CD4-positive, alpha-beta T cell (primary cell): ENCODE measurements at regions not wholly inside any gene's neighbourhood (a gene's known extent, or its start where the extent isn't known, plus 50 kb on each side); places are given as distances from the start of the nearest gene placed in this dataset.

ENCODE experiments used
- ATAC-seq: fragments of 200-7000 bp; cut with Tn5 transposase; one replicate; pipeline ENCODE4 v1.10.0; 2022; ENCODE audit warnings: mild to moderate bottlenecking; ENCODE audit not compliant: poor library complexity
- CTCF ChIA-PET: fragments of 350-600 bp; sonication (Branson Sonifier 250); formaldehyde crosslinking; loops from one replicate; lab custom pipeline; 2021; ENCODE audit warnings: antibody characterized with exemption, inconsistent platforms; lab: Charles Lee
- POLR2A ChIA-PET: fragments of 350-600 bp; sonication (Branson Sonifier 250); formaldehyde crosslinking; loops from one replicate; lab custom pipeline; 2021; ENCODE audit warnings: antibody characterized with exemption, inconsistent platforms; lab: Charles Lee
- DNase-seq, 14 experiments: peaks; one replicate each; pipeline ENCODE4 v3.0.0-alpha.2; 2013 to 2020; ENCODE audit warnings: mixed read lengths in 2 of 14
- H3K27ac ChIP-seq, 2 donors: one replicate each; pipeline versions ENCODE4 v1.5.1 to v1.7.0; 2013; ENCODE audit warnings: low read length in 2 of 2, low read depth in 1 of 2, mild to moderate bottlenecking in 1 of 2
- H3K27me3 ChIP-seq, 2 experiments: 1 replicate in 1 of 2; 2 replicates in 1 of 2; pipeline versions ENCODE4 v1.6.1 to v1.7.0; 2013; ENCODE audit warnings: low read length in 2 of 2, control low read depth in 1 of 2, mild to moderate bottlenecking in 1 of 2, moderate library complexity in 1 of 2; ENCODE audit not compliant: insufficient read depth in 2 of 2, control insufficient read depth in 1 of 2
- H3K36me3 ChIP-seq: one replicate; pipeline ENCODE4 v1.6.1; 2013; ENCODE audit warnings: low read length, control low read depth; ENCODE audit not compliant: insufficient read depth
- H3K4me1 ChIP-seq: one replicate; pipeline ENCODE4 v1.6.1; 2013; ENCODE audit warnings: low read length, control low read depth; ENCODE audit not compliant: insufficient read depth
- H3K4me3 ChIP-seq: one replicate; pipeline ENCODE4 v1.5.1; 2013; ENCODE audit warnings: mild to moderate bottlenecking, low read length, moderate library complexity
- H3K9me3 ChIP-seq, 2 experiments: 1 replicate in 1 of 2; 2 replicates in 1 of 2; pipeline versions ENCODE4 v1.6.1 to v1.7.0; 2013; ENCODE audit warnings: low read length in 2 of 2, mild to moderate bottlenecking in 2 of 2, control low read depth in 1 of 2, moderate library complexity in 1 of 2; ENCODE audit not compliant: control insufficient read depth in 1 of 2, insufficient read depth in 1 of 2
- H3K27ac Mint-ChIP-seq: one replicate; pipeline ENCODE4 v1.8.0; 2020; ENCODE audit warnings: mixed read lengths
- H3K27me3 Mint-ChIP-seq: one replicate; pipeline ENCODE4 v1.8.0; 2021; ENCODE audit warnings: mixed read lengths
- H3K36me3 Mint-ChIP-seq: one replicate; pipeline ENCODE4 v1.8.0; 2021; ENCODE audit warnings: low read depth, mixed read lengths
- H3K4me1 Mint-ChIP-seq: one replicate; pipeline ENCODE4 v1.8.0; 2021; ENCODE audit warnings: low read depth, mixed read lengths
- H3K4me3 Mint-ChIP-seq: one replicate; pipeline ENCODE4 v1.8.0; 2020; ENCODE audit warnings: mild to moderate bottlenecking, mixed read lengths
- H3K9me3 Mint-ChIP-seq: one replicate; pipeline ENCODE4 v1.8.0; 2020; ENCODE audit warnings: mixed read lengths
- CTCF ChIP-seq: fragments of 200-600 bp; IDR thresholded peaks from one replicate; pipeline ENCODE4 v1.8.0; 2022; ENCODE audit warnings: antibody characterized with exemption, mild to moderate bottlenecking
- intact Hi-C, 2 experiments: fragments of 100-400 bp; cut with DNase I in 1 of 2; cut with micrococcal nuclease in 1 of 2; formaldehyde crosslinking; loops; one replicate each; pipeline versions ENCODE4 v1.15.1 to v1.9.0; 2023 to 2025; cut with DNase I, micrococcal nuclease

GRCh38 chr15:96595951-96596350, 265.5 kb downstream of the NR2F2 start:
- intact Hi-C loops: no loop called here
- Histone ChIP-seq H3K36me3 (no peaks in the 10 kb centered on the region), H3K9me3 (no peaks in the 10 kb centered on the region), H3K27ac (no peak overlapping the region), H3K27me3 (no peaks in the 10 kb centered on the region), H3K4me1 (no peaks in the 10 kb centered on the region), H3K4me3 (no peak overlapping the region)
- ChIA-PET POLR2A (no interaction called here), CTCF (no interaction called here)
- Mint-ChIP-seq H3K4me3 (no peak overlapping the region), H3K27ac (no peak overlapping the region), H3K36me3 (no peaks in the 10 kb centered on the region), H3K27me3 (no peaks in the 10 kb centered on the region), H3K4me1 (no peaks in the 10 kb centered on the region), H3K9me3 (no peaks in the 10 kb centered on the region)
- ATAC-seq: no peak
- DNase-seq: no peak
- TF ChIP-seq CTCF: no peak

GRCh38 chr15:96598514-96598913, 268.0 kb downstream of the NR2F2 start:
- no peak for TF ChIP-seq CTCF
- ChIA-PET POLR2A (no interaction called here), CTCF (no interaction called here)
- no peak overlapping the region for H3K27ac ChIP-seq
- no peak overlapping the region for H3K4me3 Mint-ChIP-seq
- DNase-seq (no peak), ATAC-seq (no peak)
- H3K27me3 Mint-ChIP-seq: no peaks in the 10 kb centered on the region
- intact Hi-C loops: no loop called here
- no peaks in the 10 kb centered on the region for H3K4me1 Mint-ChIP-seq
- no peaks in the 10 kb centered on the region for H3K4me1 ChIP-seq
- no peaks in the 10 kb centered on the region for H3K9me3 Mint-ChIP-seq
- H3K4me3 ChIP-seq: no peak overlapping the region
- H3K9me3 ChIP-seq: no peaks in the 10 kb centered on the region
- no peak overlapping the region for H3K27ac Mint-ChIP-seq
- H3K36me3 ChIP-seq: no peaks in the 10 kb centered on the region
- H3K27me3 ChIP-seq: no peaks in the 10 kb centered on the region
- no peaks in the 10 kb centered on the region for H3K36me3 Mint-ChIP-seq

- TF ChIP-seq CTCF: no peak
- H3K4me1 Mint-ChIP-seq: no peaks in the 10 kb centered on the region
- no peak for ATAC-seq
- Histone ChIP-seq H3K27me3 (no peaks in the 10 kb centered on the region), H3K27ac (no peak overlapping the region), H3K9me3 (no peaks in the 10 kb centered on the region), H3K36me3 (no peaks in the 10 kb centered on the region), H3K4me1 (no peaks in the 10 kb centered on the region), H3K4me3 (no peak overlapping the region)
- intact Hi-C loops: no loop called here
- no peaks in the 10 kb centered on the region for H3K27me3 Mint-ChIP-seq
- H3K9me3 Mint-ChIP-seq: no peaks in the 10 kb centered on the region
- no peak for DNase-seq
- H3K4me3 Mint-ChIP-seq: no peak overlapping the region
- POLR2A ChIA-PET: no interaction called here
- CTCF ChIA-PET: no interaction called here
- H3K27ac Mint-ChIP-seq: no peak overlapping the region
- H3K36me3 Mint-ChIP-seq: no peaks in the 10 kb centered on the region
These were observed 268.8 kb downstream of the NR2F2 start for GRCh38 chr15:96599268-96599667.
